Mesodermal cell (in vitro differentiated cells): ENCODE measurements at regions not wholly inside any gene's neighbourhood (a gene's known extent, or its start where the extent isn't known, plus 50 kb on each side); places are given as distances from the start of the nearest gene placed in this dataset.
"Not testable (repeated sequence)": the region's sequence is repeated elsewhere in the genome, so short reads cannot be mapped to it uniquely, and the experiment has no call there.

Experiments
- H3K27ac ChIP-seq: 2 replicates; pipeline ENCODE4 v1.7.0; 2013; ENCODE audit warnings: mild to moderate bottlenecking, low read depth, low read length, moderate library complexity; ENCODE audit not compliant: severe bottlenecking
- H3K36me3 ChIP-seq: 2 replicates; pipeline ENCODE4 v1.7.1; 2013; ENCODE audit warnings: mild to moderate bottlenecking, low read length, moderate library complexity; ENCODE audit not compliant: control insufficient read depth, insufficient read depth
- H3K4me1 ChIP-seq: one replicate; pipeline ENCODE4 v1.7.1; 2013; ENCODE audit warnings: mild to moderate bottlenecking, low read length; ENCODE audit not compliant: insufficient read depth, control insufficient read depth, poor library complexity, severe bottlenecking
- H3K4me3 ChIP-seq: 2 replicates; pipeline ENCODE4 v1.7.0; 2013; ENCODE audit warnings: low read length, control low read depth, mild to moderate bottlenecking; ENCODE audit not compliant: insufficient read depth, poor library complexity, severe bottlenecking; ENCODE audit errors: extremely low read depth
- H3K9me3 ChIP-seq: 2 replicates; pipeline ENCODE4 v1.7.1; 2013; ENCODE audit warnings: mild to moderate bottlenecking, low read length, moderate library complexity; ENCODE audit not compliant: control insufficient read depth
- WGBS, 2 experiments: methylation state at CpG; one replicate each; pipeline ENCODE4 v1.1.5; 2013; ENCODE audit warnings: missing lambda C conversion rate in 2 of 2; ENCODE audit not compliant: insufficient coverage in 2 of 2; 5-methylcytosine and 5-hydroxymethylcytosine counted together

DNA sequence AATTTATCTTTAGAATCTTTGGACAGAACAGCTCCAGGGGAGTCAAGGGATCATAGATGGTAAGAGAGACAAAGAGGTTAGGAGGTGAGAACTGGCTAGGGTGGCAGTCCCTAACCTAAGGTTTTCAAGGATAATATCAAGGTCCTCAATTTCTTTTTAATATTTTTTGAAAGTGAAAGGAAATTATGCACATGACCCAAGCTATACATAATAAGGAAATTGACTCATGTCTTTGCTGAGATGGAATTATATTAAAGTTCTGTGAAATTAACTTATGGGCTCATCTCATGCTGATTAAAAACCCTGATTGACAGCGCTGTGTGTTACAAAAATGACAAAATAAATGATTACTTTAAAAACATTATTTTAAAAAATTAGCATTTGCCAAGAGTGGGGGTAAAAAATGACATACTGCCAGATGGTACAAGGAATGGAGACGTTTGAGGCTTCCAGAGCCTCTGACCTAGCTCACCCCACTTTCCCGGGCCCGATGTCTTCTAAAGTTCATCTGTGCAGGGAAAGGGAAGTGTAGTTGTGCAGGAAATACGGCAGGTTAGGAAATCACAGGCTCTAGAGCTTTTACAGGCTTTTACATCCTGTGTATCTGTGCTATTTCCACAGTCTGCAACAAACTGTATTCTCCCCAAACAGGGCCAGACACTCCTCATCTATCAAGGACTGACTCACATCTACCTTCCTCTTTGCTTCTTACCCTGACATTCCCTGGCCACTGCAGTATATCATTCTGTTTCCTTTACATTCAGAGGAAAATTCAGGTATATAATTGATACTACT, 185.6 kb upstream of the PRSS58 start:
- 96 to 100% methylated on average over 3 of the region's 5 CpGs for WGBS, 2 experiments
- H3K9me3 ChIP-seq = no peaks in the 10 kb centered on the region

GRCh38 chr7:142442396-142442795, 184.5 kb upstream of the PRSS58 start:
- peaks cover 40% of the 10 kb centered on the region for H3K4me1 ChIP-seq
- no peaks in the 10 kb centered on the region for H3K36me3 ChIP-seq
- no peak overlapping the region for H3K4me3 ChIP-seq
- H3K9me3 ChIP-seq = no peaks in the 10 kb centered on the region
- 94 to 100% methylated on average over 4 to 5 of the region's 6 CpGs for WGBS, 2 experiments
- no peak overlapping the region for H3K27ac ChIP-seq

More for the DNA sequence above, 185.6 kb upstream of the PRSS58 start:
- H3K4me1 ChIP-seq = peaks cover 40% of the 10 kb centered on the region
- H3K27ac ChIP-seq = no peak overlapping the region
- no peaks in the 10 kb centered on the region for H3K36me3 ChIP-seq
- H3K4me3 ChIP-seq = no peak overlapping the region

DNA sequence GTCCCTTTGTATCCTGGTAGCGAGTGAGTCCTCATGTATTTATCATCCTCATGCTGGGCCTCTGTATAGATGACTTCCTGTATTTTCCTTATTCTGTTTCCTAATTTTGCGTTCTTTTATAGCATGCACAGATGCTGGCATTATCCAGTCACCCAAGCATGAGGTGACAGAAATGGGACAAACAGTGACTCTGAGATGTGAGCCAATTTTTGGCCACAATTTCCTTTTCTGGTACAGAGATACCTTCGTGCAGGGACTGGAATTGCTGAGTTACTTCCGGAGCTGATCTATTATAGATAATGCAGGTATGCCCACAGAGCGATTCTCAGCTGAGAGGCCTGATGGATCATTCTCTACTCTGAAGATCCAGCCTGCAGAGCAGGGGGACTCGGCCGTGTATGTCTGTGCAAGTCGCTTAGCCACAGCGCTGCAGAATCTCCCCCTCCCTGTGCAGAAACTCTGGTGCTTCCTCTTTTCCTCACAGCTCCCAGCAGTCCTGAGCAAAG, 183.1 kb upstream of the PRSS58 start:
- WGBS, 2 experiments = 70 to 82% methylated on average over 7 to 9 of the region's 9 CpGs
- Histone ChIP-seq H3K4me3 (no peak overlapping the region), H3K36me3 (no peaks in the 10 kb centered on the region), H3K27ac (peak overlapping the region; percentile 98), H3K4me1 (peaks cover 43% of the 10 kb centered on the region), H3K9me3 (no peaks in the 10 kb centered on the region)

GRCh38 chr7:142440219-142440905, 182.5 kb upstream of the PRSS58 start:
- H3K27ac ChIP-seq = peak overlapping the region; percentile 98
- H3K4me1 ChIP-seq = peaks cover 43% of the 10 kb centered on the region
- no peaks in the 10 kb centered on the region for H3K36me3 ChIP-seq
- H3K9me3 ChIP-seq = no peaks in the 10 kb centered on the region
- 68 to 75% methylated on average over 2 to 5 of the region's 6 CpGs for WGBS, 2 experiments
- no peak overlapping the region for H3K4me3 ChIP-seq

- no peaks in the 10 kb centered on the region for H3K36me3 ChIP-seq
- peak overlapping the region; percentile 98 for H3K27ac ChIP-seq
- peaks cover 43% of the 10 kb centered on the region for H3K4me1 ChIP-seq
- H3K9me3 ChIP-seq = no peaks in the 10 kb centered on the region
- H3K4me3 ChIP-seq = no peak overlapping the region
- WGBS, 2 experiments = 71 to 89% methylated on average over 2 of the region's 4 CpGs
Observed at GRCh38 chr7:142439739-142440138, 181.9 kb upstream of the PRSS58 start.

- no peaks in the 10 kb centered on the region for H3K36me3 ChIP-seq
- 67 to 83% methylated on average over 2 to 5 of the region's 8 CpGs for WGBS, 2 experiments
- no peak overlapping the region for H3K4me3 ChIP-seq
- H3K27ac ChIP-seq = no peak overlapping the region
- no peaks in the 10 kb centered on the region for H3K9me3 ChIP-seq
- H3K4me1 ChIP-seq = peaks cover 41% of the 10 kb centered on the region
Observed at GRCh38 chr7:142438923-142439515, 181.2 kb upstream of the PRSS58 start.

DNA sequence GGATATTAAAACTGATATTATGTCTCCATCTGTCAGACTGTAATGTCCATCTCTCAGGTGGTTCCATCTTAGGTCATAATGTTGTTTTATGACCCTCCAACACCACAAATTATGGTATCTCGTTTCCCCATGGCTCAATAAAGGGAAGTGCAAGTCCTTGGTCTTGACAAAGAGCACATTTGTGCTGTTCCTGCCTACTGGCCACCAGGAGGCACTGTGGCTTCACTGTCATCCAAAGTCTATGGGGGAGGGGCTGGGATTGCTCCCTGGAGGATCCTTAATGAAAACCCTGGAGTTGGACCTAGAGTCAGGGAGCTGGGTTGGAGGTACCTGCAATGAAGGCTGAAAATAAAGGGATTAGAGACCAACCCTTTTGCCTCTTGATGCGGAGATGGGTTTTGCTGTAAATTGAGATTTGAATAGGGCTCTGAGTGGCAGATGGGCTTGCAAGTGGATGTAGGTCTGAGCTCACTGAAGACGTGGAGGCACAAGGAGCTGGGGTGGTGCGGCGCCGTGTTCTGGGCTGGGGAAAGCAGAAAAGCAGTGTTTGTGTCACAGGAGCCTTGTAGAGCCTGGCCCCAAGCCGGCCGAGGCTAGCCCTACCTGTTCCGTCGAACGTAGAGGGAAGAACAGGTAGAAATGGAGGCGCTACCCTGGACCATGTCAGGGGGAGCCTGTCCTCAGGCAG, 180.5 kb upstream of the PRSS58 start:
- Histone ChIP-seq H3K4me1 (peaks cover 35% of the 10 kb centered on the region), H3K36me3 (no peaks in the 10 kb centered on the region), H3K4me3 (no peak overlapping the region), H3K27ac (no peak overlapping the region), H3K9me3 (no peaks in the 10 kb centered on the region)
- 92 to 97% methylated on average over 2 to 11 of the region's 12 CpGs for WGBS, 2 experiments

DNA sequence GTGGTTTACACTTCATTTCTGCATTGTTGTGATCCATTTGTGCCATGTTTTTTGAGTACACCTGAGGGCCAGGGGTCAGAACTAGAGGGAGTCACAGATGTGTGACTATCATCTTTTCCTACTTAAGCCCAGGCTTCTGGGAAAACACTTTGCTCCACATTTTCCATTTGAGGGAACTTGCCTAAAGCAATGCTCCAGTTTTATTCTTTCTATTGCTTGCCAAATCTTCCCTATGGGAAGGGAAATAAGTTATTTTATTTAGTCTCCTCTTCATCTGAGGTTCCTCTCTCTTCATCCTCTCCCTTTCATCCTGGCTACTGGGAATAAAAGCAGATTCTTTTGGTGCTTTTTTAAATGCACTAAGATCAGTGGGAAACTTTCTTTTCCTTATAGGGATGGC, 179.9 kb upstream of the PRSS58 start:
- Histone ChIP-seq H3K4me3 (no peak overlapping the region), H3K9me3 (no peaks in the 10 kb centered on the region), H3K4me1 (peaks cover 32% of the 10 kb centered on the region), H3K27ac (no peak overlapping the region), H3K36me3 (no peaks in the 10 kb centered on the region)

DNA sequence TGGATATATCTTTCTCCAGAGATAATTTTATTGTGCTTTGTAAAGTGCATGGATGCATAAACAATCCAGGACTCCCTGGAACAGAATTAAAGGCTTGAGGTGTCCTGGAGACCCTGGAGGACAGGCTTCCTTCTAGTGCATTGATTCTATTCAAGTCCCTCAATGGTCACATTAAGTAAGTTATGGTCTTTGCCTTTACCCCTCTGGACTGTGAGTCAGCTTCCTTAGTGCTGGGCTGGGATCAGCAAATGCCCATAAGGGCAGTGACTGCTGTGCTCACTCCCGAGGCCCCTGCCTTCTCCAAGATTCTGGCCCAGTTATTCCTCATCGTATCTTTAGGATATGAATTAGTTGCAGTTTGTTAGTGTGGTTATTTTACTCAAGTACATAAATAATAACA, 178.7 kb upstream of the PRSS58 start:
- H3K4me3 ChIP-seq = no peak overlapping the region
- no CpG with 5 or more reads among the region's 2 CpGs for WGBS, 2 experiments
- H3K36me3 ChIP-seq = no peaks in the 10 kb centered on the region

GRCh38 chr7:142435606-142436005, 177.7 kb upstream of the PRSS58 start:
- not testable (repeated sequence) for H3K9me3 ChIP-seq, H3K36me3 ChIP-seq, H3K4me3 ChIP-seq, H3K27ac ChIP-seq
- 79 to 84% methylated on average over 5 of the region's 5 CpGs for WGBS, 2 experiments
- H3K4me1 ChIP-seq = peaks cover 12% of the 10 kb centered on the region

More for the DNA sequence above, 178.7 kb upstream of the PRSS58 start:
- peaks cover 21% of the 10 kb centered on the region for H3K4me1 ChIP-seq
- H3K27ac ChIP-seq = no peak overlapping the region
- no peaks in the 10 kb centered on the region for H3K9me3 ChIP-seq
